ENCODE measurements at regions not wholly inside any gene's neighbourhood (a gene's known extent, or its start where the extent isn't known, plus 50 kb on each side); places are given as distances from the start of the nearest gene placed in this dataset.
"Not testable (repeated sequence)": the region's sequence is repeated elsewhere in the genome, so short reads cannot be mapped to it uniquely, and the experiment has no call there.

DNA sequence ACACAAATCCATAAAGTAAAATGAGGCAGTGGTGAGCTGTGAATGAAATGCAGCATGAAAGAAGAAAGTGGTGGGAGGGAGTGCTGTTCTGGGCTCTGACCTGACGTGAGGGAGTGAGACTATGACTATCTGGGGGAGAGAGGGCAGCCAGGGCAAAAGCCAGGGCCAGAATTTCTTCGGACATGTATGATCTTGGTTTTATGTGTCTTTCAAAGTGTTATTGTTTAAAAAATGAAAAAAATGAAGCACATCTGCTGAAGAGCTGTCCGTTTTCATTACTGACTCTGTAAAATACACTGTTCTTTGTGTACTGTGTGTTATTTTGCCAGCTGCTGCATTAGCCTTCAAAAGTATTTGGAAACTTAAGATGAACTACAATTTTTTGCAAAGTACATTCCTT lies 70.2 kb upstream of the KLF14 start:
- DNase-seq = no peak
- Histone ChIP-seq H3K27ac (no peak overlapping the region), H3K9me3 (no peaks in the 10 kb centered on the region), H3K4me3 (no peak overlapping the region), H3K4me1 (no peaks in the 10 kb centered on the region), H3K36me3 (no peaks in the 10 kb centered on the region), H3K27me3 (no peaks in the 10 kb centered on the region)
- intact Hi-C loops (cut with DNase I; ENCODE audit: low total_unique reads) = no loop called here
- no peak for TF ChIP-seq CTCF (IDR thresholded peaks at IDR 0.05)
- TF ChIP-seq POLR2A (IDR thresholded peaks at IDR 0.05) = no peak

GRCh38 chr7:130812819-130813218 lies 78.8 kb upstream of the KLF14 start:
- H3K4me3 ChIP-seq; H3K27ac ChIP-seq; H3K36me3 ChIP-seq; H3K9me3 ChIP-seq; H3K27me3 ChIP-seq; H3K4me1 ChIP-seq; DNase-seq; intact Hi-C loops (cut with DNase I; ENCODE audit: low total_unique reads): not testable (repeated sequence)

GRCh38 chr7:130814778-130815335 lies 80.8 kb upstream of the KLF14 start:
- DNase-seq = no peak
- Histone ChIP-seq H3K4me1 (no peaks in the 10 kb centered on the region), H3K36me3 (no peaks in the 10 kb centered on the region), H3K4me3 (no peak overlapping the region), H3K27me3 (no peaks in the 10 kb centered on the region), H3K27ac (no peak overlapping the region), H3K9me3 (no peaks in the 10 kb centered on the region)
- intact Hi-C loops (cut with DNase I; ENCODE audit: low total_unique reads) = no loop called here
- TF ChIP-seq CTCF (IDR thresholded peaks at IDR 0.05) (peak in 3 of 4 experiments; percentile 14 to 34 (median 21)), POLR2A (IDR thresholded peaks at IDR 0.05) (no peak)

DNA sequence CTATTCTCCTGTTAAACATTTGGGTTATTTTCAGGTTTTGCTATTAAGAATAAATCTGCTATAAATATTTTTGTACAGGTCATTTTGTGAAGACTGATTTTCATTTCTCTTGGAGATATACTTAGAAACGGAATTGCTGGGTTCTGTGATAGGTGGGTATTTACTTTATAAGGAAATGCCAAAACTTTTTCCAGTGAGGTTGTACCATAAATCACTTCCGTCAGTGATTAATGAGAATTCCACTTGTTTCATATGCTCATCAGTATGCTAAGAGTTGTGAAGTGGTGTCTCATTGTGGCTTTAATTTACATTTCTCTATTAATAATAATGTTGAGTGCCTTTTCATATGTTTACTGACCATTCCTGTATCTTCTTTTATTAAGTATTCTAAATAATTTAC lies 84.0 kb upstream of the KLF14 start:
- intact Hi-C loops (cut with DNase I; ENCODE audit: low total_unique reads) = no loop called here
- TF ChIP-seq POLR2A (IDR thresholded peaks at IDR 0.05) (no peak), CTCF (IDR thresholded peaks at IDR 0.05) (no peak)
- Histone ChIP-seq H3K36me3 (no peaks in the 10 kb centered on the region), H3K27me3 (no peaks in the 10 kb centered on the region), H3K4me1 (no peaks in the 10 kb centered on the region), H3K4me3 (no peak overlapping the region), H3K9me3 (no peaks in the 10 kb centered on the region), H3K27ac (no peak overlapping the region)
- no peak for DNase-seq

DNA sequence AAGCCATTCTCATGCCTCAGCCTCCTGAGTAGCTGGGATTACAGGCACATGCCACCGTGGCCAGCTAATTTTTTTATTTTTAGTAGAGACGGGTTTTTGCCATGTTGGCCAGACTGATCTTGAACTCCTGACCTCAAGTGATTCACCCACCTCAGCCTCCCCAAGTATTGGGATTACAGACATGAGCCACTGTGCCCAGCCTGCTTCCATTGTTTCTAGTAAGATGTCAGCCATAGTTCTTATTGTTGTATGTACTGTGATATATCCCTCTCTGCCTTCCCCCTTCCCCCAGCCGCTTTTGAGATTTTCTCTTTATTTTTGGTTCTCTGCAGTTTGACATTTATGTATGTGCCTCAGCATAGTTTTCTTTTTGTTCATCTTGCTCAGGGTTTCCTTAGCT lies 87.9 kb upstream of the KLF14 start:
- no peak overlapping the region for H3K4me3 ChIP-seq
- DNase-seq = no peak
- no peaks in the 10 kb centered on the region for H3K4me1 ChIP-seq
- intact Hi-C loops (cut with DNase I; ENCODE audit: low total_unique reads) = no loop called here
- H3K27ac ChIP-seq = no peak overlapping the region
- no peaks in the 10 kb centered on the region for H3K27me3 ChIP-seq
- TF ChIP-seq CTCF (IDR thresholded peaks at IDR 0.05) = no peak
- no peak for TF ChIP-seq POLR2A (IDR thresholded peaks at IDR 0.05)
- no peaks in the 10 kb centered on the region for H3K36me3 ChIP-seq
- peaks cover 0 to 17% of the 10 kb centered on the region in 2 donors for H3K9me3 ChIP-seq

DNA sequence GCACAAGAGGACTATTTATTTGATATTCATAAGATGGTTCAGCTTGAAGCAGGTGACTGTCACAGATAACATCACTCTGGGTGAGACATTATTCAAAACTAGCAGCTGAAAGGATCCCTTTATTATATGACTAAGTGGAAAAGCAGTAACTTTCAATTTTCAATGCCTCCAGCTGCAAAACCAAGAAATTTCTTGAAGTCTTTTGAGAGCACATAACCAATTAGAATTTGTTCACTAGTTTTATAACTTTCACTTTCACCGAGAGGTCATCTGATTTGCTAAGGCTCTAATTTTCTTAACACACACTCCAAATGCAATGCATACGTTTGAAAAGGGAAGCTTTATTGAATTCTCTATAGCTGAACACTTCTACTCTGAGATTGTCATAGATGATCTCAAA lies 88.6 kb upstream of the KLF14 start:
- no peak overlapping the region for H3K4me3 ChIP-seq
- peaks cover 0 to 17% of the 10 kb centered on the region in 2 donors for H3K9me3 ChIP-seq
- intact Hi-C loops (cut with DNase I; ENCODE audit: low total_unique reads) = no loop called here
- H3K27me3 ChIP-seq = no peaks in the 10 kb centered on the region
- no peaks in the 10 kb centered on the region for H3K36me3 ChIP-seq
- DNase-seq = no peak
- no peaks in the 10 kb centered on the region for H3K4me1 ChIP-seq
- no peak overlapping the region for H3K27ac ChIP-seq
- TF ChIP-seq POLR2A (IDR thresholded peaks at IDR 0.05) (no peak), CTCF (IDR thresholded peaks at IDR 0.05) (no peak)
